Breast epithelium (tissue), 4 donors: ENCODE measurements at regions not wholly inside any gene's neighbourhood (a gene's known extent, or its start where the extent isn't known, plus 50 kb on each side); places are given as distances from the start of the nearest gene placed in this dataset.

Experiments
- DNase-seq, 2 donors: peaks; one replicate each; pipeline ENCODE4 v3.0.0-alpha.2; 2019; ENCODE audit warnings: low spot score in 2 of 2
- H3K27ac ChIP-seq, 2 donors: fragments of 200-600 bp; sonication (generic) in 1 of 2; one replicate each; pipeline ENCODE4 v1.5.1; 2016 to 2019; ENCODE audit warnings: mild to moderate bottlenecking in 1 of 2
- H3K27me3 ChIP-seq, 2 donors: fragments of 200-600 bp; sonication (generic) in 1 of 2; one replicate each; pipeline versions ENCODE4 v1.5.1 to v1.6.0; 2017 to 2019; ENCODE audit warnings: control low read depth in 1 of 2, mild to moderate bottlenecking in 1 of 2
- H3K36me3 ChIP-seq: fragments of 200-600 bp; one replicate; pipeline ENCODE4 v1.5.1; 2019
- H3K4me1 ChIP-seq, 2 donors: fragments of 200-600 bp; sonication (generic); one replicate each; pipeline ENCODE4 v1.5.1; 2016 to 2019; ENCODE audit warnings: control low read depth in 1 of 2
- H3K4me3 ChIP-seq, 3 donors: fragments of 200-600 bp; sonication (generic); 1 replicate in 2 of 3; 2 replicates in 1 of 3; pipeline ENCODE4 v1.5.1; 2016 to 2019; ENCODE audit warnings: mild to moderate bottlenecking in 3 of 3, moderate library complexity in 2 of 3
- H3K9me3 ChIP-seq, 2 donors: fragments of 200-600 bp; sonication (generic) in 1 of 2; one replicate each; pipeline ENCODE4 v1.5.1; 2016 to 2019; ENCODE audit warnings: control low read depth in 1 of 2
- POLR2A ChIP-seq: fragments of 450-650 bp; IDR thresholded peaks from one replicate; pipeline ENCODE4 v1.6.1; 2016; ENCODE audit warnings: antibody characterized with exemption, mild to moderate bottlenecking, moderate library complexity
- POLR2AphosphoS5 ChIP-seq, 3 donors: sonication (generic); formaldehyde crosslinking; IDR thresholded peaks; one replicate each; pipeline ENCODE4 v1.6.1; 2017; ENCODE audit warnings: antibody characterized with exemption in 3 of 3
- intact Hi-C: fragments of 100-400 bp; cut with DNase I; formaldehyde crosslinking; loops from one replicate; pipeline ENCODE4 v1.15.1; 2023; ENCODE audit warnings: low total_unique reads
- TF ChIP-seq, protein P1 (sequence below), 3 donors: fragments of 450-650 bp; IDR thresholded peaks; one replicate each; pipeline ENCODE4 v1.5.1; 2016 to 2017; ENCODE audit warnings: antibody characterized with exemption in 3 of 3, mild to moderate bottlenecking in 3 of 3, moderate library complexity in 3 of 3

- H3K27ac ChIP-seq: no peak overlapping the region
- intact Hi-C loops: no loop called here
- no peaks in the 10 kb centered on the region for H3K27me3 ChIP-seq
- H3K4me1 ChIP-seq: no peaks in the 10 kb centered on the region
- H3K36me3 ChIP-seq: no peaks in the 10 kb centered on the region
- DNase-seq: no peak
- no peak overlapping the region for H3K4me3 ChIP-seq
- no peak for TF ChIP-seq POLR2AphosphoS5 (IDR thresholded peaks at IDR 0.05)
- TF ChIP-seq, protein P1, sequence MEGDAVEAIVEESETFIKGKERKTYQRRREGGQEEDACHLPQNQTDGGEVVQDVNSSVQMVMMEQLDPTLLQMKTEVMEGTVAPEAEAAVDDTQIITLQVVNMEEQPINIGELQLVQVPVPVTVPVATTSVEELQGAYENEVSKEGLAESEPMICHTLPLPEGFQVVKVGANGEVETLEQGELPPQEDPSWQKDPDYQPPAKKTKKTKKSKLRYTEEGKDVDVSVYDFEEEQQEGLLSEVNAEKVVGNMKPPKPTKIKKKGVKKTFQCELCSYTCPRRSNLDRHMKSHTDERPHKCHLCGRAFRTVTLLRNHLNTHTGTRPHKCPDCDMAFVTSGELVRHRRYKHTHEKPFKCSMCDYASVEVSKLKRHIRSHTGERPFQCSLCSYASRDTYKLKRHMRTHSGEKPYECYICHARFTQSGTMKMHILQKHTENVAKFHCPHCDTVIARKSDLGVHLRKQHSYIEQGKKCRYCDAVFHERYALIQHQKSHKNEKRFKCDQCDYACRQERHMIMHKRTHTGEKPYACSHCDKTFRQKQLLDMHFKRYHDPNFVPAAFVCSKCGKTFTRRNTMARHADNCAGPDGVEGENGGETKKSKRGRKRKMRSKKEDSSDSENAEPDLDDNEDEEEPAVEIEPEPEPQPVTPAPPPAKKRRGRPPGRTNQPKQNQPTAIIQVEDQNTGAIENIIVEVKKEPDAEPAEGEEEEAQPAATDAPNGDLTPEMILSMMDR (IDR thresholded peaks at IDR 0.05): no peak
- no peak for TF ChIP-seq POLR2A
- no peaks in the 10 kb centered on the region for H3K9me3 ChIP-seq
Observed at GRCh38 chr11:62030071-62030684, 62.7 kb upstream of the FTH1 start.

DNA sequence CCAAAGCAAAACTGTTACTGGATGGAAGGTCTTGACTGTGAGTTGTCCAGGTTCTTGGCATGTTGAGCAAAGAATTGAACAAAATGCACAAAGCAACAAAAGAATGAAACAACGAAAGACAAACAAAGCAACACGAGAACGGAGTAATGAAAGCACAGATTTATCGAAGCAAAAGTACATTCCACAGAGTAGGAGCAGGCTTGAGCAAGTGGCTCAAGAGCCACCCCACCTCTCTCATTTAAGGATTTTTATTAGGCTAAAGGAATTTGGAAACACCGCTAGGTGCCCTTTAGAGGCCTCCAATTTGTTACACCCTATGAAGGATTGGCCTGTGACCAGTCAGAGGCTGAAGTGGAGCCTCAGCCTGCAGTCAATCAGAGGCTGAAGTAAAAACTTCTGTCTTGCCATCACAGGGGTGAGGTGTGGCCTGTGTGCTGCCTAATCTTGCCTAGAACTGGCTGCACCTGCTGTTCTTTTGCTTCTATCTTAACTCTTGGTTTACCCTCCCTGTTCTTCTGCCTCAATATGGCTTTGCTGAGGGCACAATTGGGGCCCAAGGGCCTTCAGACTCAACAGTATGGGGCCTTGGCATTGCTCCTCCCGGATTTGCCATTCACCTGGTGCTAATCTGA lies 59.4 kb upstream of the FTH1 start:
- TF ChIP-seq POLR2AphosphoS5 (IDR thresholded peaks at IDR 0.05) (no peak), POLR2A (no peak)
- TF ChIP-seq, protein P1 (IDR thresholded peaks at IDR 0.05): no peak
- Histone ChIP-seq H3K9me3 (no peaks in the 10 kb centered on the region), H3K4me3 (no peak overlapping the region), H3K27ac (no peak overlapping the region), H3K4me1 (no peaks in the 10 kb centered on the region), H3K27me3 (no peaks in the 10 kb centered on the region), H3K36me3 (no peaks in the 10 kb centered on the region)
- no peak for DNase-seq
- intact Hi-C loops: no loop called here

- no peaks in the 10 kb centered on the region for H3K27me3 ChIP-seq
- DNase-seq: peak in 1 of 2 donors; percentile 43
- H3K27ac ChIP-seq: peak overlapping the region; percentile 52 to 71
- intact Hi-C loops: no loop called here
- peak overlapping the region in 1 of 3 donors; percentile 26 for H3K4me3 ChIP-seq
- TF ChIP-seq, protein P1 (IDR thresholded peaks at IDR 0.05): no peak
- peak in 2 of 3 donors; percentile 56 to 83 for TF ChIP-seq POLR2AphosphoS5 (IDR thresholded peaks at IDR 0.05)
- TF ChIP-seq POLR2A: no peak
- peaks cover 5 to 8% of the 10 kb centered on the region in 2 donors for H3K9me3 ChIP-seq
- H3K36me3 ChIP-seq: no peaks in the 10 kb centered on the region
- no peaks in the 10 kb centered on the region for H3K4me1 ChIP-seq
Observed at GRCh38 chr11:62025487-62026105, 58.2 kb upstream of the FTH1 start.

GRCh38 chr11:62024936-62025486 lies 57.6 kb upstream of the FTH1 start:
- peaks cover 5 to 8% of the 10 kb centered on the region in 2 donors for H3K9me3 ChIP-seq
- TF ChIP-seq POLR2A (no peak), POLR2AphosphoS5 (IDR thresholded peaks at IDR 0.05) (no peak)
- TF ChIP-seq, protein P1 (IDR thresholded peaks at IDR 0.05): no peak
- H3K4me1 ChIP-seq: no peaks in the 10 kb centered on the region
- peak overlapping the region; percentile 52 to 71 for H3K27ac ChIP-seq
- intact Hi-C loops: no loop called here
- H3K36me3 ChIP-seq: no peaks in the 10 kb centered on the region
- H3K4me3 ChIP-seq: no peak overlapping the region
- no peak for DNase-seq
- no peaks in the 10 kb centered on the region for H3K27me3 ChIP-seq

GRCh38 chr11:62022211-62022610 lies 54.8 kb upstream of the FTH1 start:
- Histone ChIP-seq H3K9me3 (peaks cover 5 to 8% of the 10 kb centered on the region in 2 donors), H3K27me3 (no peaks in the 10 kb centered on the region), H3K27ac (no peak overlapping the region), H3K4me3 (no peak overlapping the region), H3K36me3 (no peaks in the 10 kb centered on the region), H3K4me1 (no peaks in the 10 kb centered on the region)
- intact Hi-C loops: no loop called here
- TF ChIP-seq POLR2A: no peak
- TF ChIP-seq POLR2AphosphoS5 (IDR thresholded peaks at IDR 0.05): no peak
- TF ChIP-seq, protein P1 (IDR thresholded peaks at IDR 0.05): no peak
- DNase-seq: no peak
